ENCODE measurements at regions not wholly inside any gene's neighbourhood (a gene's known extent, or its start where the extent isn't known, plus 50 kb on each side); places are given as distances from the start of the nearest gene placed in this dataset.

DNA sequence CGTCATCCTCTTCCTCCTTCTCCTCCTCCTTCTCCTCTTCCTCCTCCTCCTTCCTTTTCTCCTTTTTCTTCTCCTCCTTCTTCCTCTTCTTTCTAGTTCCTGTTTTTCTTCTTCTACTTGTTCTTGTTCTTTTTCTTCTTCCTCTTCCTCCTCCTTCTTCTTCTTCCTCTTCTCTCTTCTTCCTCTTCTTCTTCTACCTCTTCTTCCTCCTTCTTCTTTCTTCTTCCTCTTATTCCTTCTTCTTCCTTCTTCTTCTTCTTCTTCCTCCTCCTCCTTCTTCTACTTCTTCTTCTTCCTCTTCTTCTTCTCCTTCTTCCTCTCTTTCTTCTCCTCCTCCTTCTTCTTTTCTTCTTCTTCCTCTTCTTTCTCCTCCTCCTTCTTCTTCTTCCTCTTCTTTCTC, 310.2 kb upstream of the LMCD1 start:
- TF ChIP-seq, protein P1, sequence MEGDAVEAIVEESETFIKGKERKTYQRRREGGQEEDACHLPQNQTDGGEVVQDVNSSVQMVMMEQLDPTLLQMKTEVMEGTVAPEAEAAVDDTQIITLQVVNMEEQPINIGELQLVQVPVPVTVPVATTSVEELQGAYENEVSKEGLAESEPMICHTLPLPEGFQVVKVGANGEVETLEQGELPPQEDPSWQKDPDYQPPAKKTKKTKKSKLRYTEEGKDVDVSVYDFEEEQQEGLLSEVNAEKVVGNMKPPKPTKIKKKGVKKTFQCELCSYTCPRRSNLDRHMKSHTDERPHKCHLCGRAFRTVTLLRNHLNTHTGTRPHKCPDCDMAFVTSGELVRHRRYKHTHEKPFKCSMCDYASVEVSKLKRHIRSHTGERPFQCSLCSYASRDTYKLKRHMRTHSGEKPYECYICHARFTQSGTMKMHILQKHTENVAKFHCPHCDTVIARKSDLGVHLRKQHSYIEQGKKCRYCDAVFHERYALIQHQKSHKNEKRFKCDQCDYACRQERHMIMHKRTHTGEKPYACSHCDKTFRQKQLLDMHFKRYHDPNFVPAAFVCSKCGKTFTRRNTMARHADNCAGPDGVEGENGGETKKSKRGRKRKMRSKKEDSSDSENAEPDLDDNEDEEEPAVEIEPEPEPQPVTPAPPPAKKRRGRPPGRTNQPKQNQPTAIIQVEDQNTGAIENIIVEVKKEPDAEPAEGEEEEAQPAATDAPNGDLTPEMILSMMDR (IDR thresholded peaks at IDR 0.05), result no peak
- TF ChIP-seq, protein P2, sequence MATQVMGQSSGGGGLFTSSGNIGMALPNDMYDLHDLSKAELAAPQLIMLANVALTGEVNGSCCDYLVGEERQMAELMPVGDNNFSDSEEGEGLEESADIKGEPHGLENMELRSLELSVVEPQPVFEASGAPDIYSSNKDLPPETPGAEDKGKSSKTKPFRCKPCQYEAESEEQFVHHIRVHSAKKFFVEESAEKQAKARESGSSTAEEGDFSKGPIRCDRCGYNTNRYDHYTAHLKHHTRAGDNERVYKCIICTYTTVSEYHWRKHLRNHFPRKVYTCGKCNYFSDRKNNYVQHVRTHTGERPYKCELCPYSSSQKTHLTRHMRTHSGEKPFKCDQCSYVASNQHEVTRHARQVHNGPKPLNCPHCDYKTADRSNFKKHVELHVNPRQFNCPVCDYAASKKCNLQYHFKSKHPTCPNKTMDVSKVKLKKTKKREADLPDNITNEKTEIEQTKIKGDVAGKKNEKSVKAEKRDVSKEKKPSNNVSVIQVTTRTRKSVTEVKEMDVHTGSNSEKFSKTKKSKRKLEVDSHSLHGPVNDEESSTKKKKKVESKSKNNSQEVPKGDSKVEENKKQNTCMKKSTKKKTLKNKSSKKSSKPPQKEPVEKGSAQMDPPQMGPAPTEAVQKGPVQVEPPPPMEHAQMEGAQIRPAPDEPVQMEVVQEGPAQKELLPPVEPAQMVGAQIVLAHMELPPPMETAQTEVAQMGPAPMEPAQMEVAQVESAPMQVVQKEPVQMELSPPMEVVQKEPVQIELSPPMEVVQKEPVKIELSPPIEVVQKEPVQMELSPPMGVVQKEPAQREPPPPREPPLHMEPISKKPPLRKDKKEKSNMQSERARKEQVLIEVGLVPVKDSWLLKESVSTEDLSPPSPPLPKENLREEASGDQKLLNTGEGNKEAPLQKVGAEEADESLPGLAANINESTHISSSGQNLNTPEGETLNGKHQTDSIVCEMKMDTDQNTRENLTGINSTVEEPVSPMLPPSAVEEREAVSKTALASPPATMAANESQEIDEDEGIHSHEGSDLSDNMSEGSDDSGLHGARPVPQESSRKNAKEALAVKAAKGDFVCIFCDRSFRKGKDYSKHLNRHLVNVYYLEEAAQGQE (IDR thresholded peaks at IDR 0.05; ENCODE audit: insufficient read depth in 1 of 2, low read depth in 2 of 2, low read length in 1 of 2), result no peak
- no peak for TF ChIP-seq SIN3A (IDR thresholded peaks at IDR 0.05; ENCODE audit: borderline replicate concordance, insufficient read depth, low read depth, low read length)
